GM12874 (cell line): ENCODE measurements at regions not wholly inside any gene's neighbourhood (a gene's known extent, or its start where the extent isn't known, plus 50 kb on each side); places are given as distances from the start of the nearest gene placed in this dataset.

Source experiments
- CTCF ChIP-seq: IDR thresholded peaks from 2 replicates; pipeline ENCODE4 v1.5.1; 2011; ENCODE audit warnings: low read depth, mild to moderate bottlenecking, control low read depth, low read length, moderate library complexity; ENCODE audit not compliant: insufficient read depth

- no peak for TF ChIP-seq CTCF
These were observed 396.7 kb upstream of the SORCS1 start for GRCh38 chr10:107561136-107561650.

- TF ChIP-seq CTCF, result no peak
These were observed 393.4 kb upstream of the SORCS1 start for GRCh38 chr10:107557916-107558315.

- no peak for TF ChIP-seq CTCF
These were observed 389.8 kb upstream of the SORCS1 start for GRCh38 chr10:107554333-107554732.

GRCh38 chr10:107553470-107553869 lies 389.0 kb upstream of the SORCS1 start:
- TF ChIP-seq CTCF, result no peak

GRCh38 chr10:107552963-107553362 lies 388.5 kb upstream of the SORCS1 start:
- TF ChIP-seq CTCF, result no peak

- no peak for TF ChIP-seq CTCF
These were observed 383.8 kb upstream of the SORCS1 start for GRCh38 chr10:107548301-107548700.

- TF ChIP-seq CTCF, result no peak
These were observed 382.5 kb upstream of the SORCS1 start for GRCh38 chr10:107546986-107547385.

- TF ChIP-seq CTCF, result no peak
These were observed 381.8 kb upstream of the SORCS1 start for GRCh38 chr10:107546284-107546683.
